ENCODE measurements at regions not wholly inside any gene's neighbourhood (a gene's known extent, or its start where the extent isn't known, plus 50 kb on each side); places are given as distances from the start of the nearest gene placed in this dataset.
"Not testable (repeated sequence)": the region's sequence is repeated elsewhere in the genome, so short reads cannot be mapped to it uniquely, and the experiment has no call there.

DNA sequence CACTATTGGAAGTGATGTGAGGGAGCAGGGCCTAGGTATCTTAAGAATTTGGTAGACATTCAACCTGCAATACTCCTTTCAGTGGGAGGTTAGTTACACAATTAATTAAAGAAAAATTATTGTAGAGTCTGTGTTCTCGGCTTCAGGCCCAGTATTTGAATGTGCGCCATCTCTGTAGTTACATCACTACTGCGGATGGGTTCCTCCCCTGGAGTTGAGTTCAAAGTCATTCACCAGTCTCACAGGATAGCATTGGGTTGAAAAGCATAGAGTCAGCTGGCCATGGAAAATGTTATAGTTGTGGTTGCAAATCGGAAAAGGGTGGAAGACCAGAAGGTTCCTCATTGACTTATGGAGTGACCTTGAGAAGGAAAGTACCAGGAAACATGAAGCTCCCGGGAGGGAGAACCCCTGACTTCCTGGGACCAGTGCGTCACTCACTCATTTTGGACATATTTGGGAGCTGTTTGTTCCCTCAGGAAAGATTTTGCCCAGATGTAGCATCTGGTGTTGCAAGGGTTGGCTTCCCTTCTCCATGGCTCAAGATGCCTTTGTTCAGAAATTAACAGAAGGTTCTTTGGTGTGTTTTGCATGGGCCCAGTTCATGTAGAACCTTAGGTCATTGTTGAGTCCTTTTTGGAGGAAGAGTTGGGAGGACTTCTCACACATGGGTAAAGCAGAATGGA is 111.8 kb downstream of the SRGAP2 start:
- DNase-seq, result not testable (repeated sequence)

DNA sequence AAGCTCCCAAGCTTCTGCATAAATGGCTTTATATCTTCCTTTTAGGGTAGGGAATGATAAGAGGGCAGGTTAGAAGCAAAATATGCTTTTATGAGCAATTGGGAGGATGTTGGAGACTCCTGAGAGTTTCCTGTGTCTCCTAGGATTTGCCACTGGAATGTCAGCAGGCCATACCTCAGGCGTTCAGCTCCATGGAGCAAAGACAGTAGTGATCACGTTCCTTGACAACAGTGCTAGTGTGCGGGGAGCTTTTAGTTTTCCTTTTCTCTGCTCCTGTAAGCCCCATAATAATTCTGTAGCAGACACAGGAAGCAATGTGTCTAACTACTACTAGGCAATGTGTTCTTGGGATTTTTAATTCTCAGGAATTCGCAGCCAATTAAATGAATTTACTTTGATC is 113.6 kb downstream of the SRGAP2 start:
- not testable (repeated sequence) for DNase-seq

DNA sequence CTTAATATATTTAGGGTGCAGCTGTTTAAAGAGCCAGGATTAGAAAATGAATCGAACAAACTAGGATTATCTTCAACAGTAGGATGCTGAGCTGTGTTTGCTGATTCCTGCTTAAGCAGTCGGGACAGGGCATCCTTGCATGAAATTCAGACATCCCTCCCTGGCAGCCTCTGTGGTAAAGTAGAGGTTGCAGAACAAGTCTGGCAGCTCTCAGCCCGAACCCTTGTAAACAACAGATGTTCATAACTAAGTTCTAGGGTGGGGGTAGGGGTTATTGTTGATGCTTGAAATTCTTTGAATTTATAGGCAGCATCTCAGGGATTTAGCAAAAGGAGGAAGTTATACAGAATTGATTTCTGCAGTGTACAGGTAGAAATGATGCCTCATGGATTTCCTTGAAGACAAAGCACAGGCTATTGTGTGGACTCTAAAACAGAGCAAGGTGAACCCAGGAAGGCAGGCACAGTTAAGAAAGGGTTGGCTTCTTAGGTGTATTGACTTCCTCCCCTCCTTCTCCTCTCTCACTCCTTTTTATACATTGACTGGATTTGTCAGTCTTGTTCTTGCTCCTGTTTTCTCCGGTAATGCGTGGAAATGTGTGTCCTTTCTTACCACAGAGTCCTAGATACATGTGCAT is 114.7 kb downstream of the SRGAP2 start:
- DNase-seq, result not testable (repeated sequence)

DNA sequence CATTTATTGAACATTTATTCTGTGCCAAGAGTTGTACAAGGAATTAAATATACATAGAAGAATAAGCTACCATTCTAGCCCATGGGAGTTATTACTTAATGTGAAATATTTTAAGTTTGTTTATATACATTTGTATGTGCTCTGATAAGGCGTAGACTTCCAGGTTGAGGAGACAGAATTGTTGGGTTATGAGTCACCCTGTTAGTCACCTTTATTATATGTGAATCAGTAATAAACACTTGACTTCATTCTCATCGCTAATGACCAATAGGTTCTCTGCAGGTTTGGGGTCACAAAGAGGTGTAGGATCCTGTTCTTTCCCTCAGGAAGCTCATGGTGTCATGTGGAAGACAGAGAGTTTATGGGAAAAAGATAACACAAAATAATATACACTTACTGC is 116.9 kb downstream of the SRGAP2 start:
- not testable (repeated sequence) for DNase-seq

DNA sequence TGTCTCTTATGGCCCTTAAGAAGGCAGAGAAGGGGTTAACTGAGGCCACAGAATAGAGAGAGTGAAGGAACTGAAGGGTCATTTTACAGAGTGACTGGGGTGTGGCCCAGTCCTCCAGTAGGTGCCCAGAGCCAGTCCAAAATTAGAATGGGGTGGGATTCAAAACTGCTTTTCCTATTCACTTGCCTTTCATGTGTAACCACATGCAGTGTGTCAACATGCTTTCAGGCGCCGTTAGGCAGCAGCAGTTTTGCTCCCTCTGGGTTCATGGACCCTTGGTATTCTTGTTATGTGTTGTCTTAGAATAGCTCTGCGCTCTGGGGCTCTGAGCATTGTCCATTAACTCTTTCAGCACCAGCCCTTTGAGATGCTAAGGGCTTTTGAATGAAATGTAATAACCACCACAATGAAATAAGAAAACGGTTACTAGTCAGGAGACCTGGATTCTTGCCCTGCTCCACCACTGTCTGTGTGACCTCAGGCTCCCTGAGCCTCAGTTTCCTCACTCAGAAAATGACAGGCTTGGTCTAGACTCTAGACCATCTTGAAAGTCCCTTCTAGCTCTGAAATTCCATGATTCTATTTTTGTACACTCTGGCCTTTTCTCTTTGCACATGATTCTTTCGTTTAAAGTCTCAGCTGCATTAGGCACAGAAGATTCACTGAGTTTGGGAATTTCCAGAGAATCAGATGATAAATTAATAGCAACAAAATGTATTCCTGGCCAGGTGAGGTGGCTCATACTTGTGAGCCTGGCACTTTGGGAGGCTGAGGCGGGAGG is 123.0 kb downstream of the SRGAP2 start:
- DNase-seq, result not testable (repeated sequence)

DNA sequence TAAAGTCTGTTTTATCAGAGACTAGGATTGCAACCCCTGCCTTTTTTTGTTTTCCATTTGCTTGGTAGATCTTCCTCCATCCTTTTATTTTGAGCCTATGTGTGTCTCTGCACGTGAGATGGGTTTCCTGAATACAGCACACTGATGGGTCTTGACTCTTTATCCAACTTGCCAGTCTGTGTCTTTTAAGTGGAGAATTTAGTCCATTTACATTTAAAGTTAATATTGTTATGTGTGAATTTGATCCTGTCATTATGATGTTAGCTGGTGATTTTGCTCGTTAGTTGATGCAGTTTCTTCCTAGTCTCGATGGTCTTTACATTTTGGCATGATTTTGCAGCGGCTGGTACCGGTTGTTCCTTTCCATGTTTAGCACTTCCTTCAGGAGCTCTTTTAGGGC is 128.3 kb downstream of the SRGAP2 start:
- not testable (repeated sequence) for DNase-seq

DNA sequence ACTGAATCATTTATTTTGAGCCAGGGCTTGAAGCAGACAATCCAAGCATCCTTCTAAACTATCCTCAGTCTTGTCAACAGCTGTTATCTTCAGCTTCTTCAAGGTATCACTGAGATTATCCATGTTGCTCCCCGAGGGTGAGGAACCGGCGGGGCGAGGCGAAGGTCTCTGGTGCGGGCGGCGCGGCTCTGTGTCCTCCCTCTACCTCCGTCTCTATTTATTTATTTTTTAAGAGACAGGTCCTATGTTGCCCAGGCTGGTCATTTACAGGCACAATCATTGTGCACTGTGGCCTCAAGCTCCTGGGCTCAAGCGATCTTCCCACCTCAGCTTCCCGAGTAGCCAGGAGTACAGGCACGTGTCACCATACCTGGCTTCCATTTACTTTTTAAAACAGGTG is 130.0 kb downstream of the SRGAP2 start:
- DNase-seq, result not testable (repeated sequence)

DNA sequence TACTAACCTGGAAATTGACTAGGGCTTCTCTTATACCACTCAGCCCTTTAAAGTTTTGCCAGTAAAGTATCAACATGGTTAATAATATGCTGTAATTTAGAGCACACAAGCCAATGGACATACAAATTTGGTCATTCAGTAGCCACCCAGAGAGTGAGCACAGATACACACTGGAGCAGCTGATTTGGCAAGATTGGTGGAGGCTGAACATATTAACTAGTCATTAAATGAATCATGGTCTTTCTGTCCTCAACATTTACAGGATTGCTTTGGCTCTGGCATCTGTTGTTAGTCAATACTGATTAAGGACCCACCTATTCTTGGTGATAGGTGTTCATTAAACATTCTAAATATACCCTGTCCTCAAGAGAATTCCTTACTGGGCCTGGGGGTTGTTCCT is 130.6 kb downstream of the SRGAP2 start:
- DNase-seq, result not testable (repeated sequence)

DNA sequence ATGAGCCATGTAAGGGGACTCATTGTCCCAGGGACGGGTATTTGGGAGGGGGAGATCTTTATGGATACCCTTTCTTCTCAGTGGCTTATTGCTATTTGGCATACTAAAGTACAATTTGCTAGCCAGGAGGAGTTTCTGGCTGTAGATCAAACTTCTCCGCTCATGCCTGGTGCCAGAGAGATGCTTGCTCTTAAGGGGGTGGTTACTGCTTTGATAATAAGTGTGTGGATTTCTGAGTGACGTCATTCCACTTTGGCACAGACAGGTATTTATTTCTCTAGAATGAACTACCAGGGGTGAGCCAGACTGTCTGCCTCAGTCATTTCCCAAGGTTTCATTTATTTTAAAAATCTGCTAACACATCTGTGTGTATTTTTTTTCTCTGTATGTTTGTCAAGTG is 131.1 kb downstream of the SRGAP2 start:
- DNase-seq, result not testable (repeated sequence)

DNA sequence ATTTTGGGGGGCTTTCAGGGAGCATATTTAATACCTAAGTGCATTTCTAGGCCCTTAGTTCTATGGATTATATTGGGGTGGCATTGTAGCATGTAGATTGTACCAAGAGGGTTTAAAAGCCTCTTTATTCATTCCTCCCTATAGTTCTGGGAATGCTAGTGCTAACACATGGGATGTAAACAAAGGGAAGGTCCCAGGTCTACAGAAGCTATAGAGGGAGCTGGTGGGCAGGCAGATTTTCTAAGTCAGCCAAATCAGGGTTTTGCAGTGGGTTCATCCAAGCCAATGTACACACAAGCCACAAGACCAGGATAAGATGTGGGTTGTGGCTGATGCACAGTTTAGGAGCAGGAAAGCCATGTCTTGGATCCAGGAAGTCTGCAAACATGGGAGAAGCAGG is 131.8 kb downstream of the SRGAP2 start:
- DNase-seq, result not testable (repeated sequence)

DNA sequence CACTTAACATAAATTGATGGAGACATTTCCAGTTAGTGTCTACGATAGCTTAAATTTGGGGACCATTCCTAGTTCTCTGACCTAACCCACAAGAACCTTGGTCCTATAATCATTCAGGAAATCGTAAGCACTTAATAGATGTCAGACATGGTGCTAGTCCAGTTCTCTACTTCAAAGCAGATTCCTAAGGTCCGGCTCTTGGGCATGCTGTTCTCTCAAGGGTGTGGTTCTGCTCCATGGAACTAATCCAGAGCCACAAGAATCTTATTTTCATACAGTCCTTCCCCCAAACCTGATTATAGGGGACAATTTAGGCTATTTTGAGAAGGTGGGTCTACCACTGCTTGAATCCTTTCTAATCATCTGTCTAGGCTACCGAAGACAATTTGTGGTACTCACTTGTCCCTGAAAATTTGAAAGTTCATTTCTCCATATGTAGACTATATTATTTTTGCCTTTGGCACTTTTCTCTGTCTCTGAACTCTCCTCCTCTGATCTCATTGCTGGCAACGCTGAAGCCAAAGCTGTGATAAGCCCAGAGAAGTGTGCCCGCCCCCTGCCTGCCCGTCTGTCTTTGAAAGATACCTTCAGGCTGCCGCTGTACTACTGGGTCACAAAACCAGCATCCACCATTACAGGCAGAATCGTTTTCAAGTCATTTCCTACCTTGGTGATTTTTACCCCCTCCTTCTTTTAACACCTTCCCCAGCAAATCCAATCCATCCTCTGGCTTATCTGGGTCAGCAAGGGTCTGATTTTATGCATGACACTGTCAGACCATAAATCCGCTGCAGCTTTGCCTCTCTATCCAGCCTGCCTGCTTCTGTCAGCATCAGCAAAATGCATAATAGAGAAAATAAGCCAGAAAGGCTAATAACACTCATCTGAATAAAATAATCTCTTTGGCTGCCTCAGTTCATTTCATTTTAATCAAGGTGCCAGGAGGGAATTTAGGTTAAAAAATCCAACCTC is 132.8 kb downstream of the SRGAP2 start:
- DNase-seq, result not testable (repeated sequence)

DNA sequence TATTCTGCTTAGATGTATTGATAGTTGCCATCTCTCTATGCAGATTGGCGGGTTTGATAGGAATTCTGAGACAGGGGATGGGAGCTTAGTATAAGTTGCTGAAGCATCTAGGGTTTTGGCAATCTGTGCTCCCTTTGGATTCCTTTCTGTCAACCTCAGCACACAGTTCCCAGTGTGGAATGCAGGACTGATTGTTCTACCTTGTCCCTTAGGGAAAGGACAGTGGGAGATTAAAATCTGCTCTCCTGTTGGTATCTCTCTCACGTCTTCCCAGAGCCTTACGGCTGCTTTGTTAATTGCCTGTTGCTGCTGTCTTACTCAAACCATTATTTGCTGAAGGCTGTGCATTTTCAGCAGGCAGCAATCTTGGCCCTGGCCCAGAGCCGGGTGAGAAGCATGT is 133.3 kb upstream of the IKBKE start:
- not testable (repeated sequence) for DNase-seq

DNA sequence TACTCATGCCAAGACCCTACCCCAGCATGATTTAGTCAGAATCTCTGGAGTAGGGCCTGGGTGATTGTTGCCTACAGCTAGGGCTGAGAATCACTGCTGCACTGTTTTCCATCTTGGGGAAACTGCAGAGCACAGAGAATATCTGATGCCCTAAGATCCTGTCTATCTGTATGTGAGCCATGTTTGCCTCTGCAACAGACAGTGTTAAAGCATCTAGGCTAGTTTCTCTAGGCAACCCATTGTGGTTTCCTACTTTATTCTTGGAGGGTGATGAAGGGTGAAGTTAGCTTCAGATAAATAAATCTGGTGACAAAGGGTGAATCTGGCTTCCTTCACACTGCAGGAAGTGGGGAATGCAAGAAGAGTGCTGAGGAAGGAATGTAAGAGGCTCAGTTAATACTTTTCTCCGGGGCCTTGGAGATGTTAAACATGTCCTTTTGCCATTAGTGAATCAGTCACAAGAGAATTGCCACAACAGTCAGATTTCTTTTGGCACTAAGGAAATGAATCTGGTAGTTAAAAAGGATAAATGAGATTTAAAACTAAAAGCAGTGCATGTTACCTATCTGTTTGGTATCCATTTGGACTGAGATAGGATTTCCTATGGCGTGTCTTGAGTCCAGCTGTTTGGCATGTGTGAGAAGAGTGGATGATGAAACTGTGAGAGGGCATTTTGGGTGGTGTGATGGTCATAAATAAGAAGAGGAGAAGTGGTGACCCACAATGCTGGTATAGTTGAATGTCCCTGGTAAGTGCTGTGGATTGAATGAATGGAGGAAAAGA is 119.6 kb upstream of the IKBKE start:
- DNase-seq, result not testable (repeated sequence)

DNA sequence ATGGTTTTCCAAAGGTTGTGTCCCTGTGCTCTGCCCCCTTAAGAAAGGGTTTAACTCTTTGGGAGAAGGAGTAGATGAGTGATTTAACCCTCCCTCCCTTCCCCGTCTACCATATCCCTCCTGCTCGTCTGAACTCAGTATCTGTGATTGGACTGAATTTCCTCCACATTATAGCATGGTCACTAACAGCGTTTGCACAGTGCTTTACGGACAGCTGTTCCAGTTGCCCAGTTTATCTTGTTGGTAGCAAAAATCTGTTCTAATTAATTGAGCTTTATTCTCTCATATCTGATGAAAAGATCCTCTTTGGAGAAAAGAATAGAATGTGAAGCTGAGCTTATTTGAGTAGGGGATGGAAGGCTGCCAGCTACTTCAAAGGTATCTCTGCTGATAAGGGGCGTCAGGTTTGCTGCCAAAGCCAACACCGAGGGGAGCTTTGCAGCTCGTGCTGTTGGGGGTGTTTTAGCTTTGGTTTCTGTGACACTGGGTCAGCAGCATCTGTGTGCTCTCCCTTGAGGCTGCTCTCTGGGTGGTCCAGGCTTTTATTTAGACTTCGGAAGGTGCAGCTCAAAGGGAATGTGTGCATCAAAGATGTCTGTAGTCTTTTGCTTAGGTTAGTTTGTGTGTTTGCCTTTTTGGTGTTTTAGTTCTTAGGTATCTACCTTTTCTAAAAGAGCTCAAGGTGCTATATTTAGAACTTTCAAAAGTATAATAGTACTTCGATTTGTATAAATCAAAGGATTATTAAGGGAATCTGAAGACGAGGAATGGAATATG is 118.8 kb upstream of the IKBKE start:
- not testable (repeated sequence) for DNase-seq

DNA sequence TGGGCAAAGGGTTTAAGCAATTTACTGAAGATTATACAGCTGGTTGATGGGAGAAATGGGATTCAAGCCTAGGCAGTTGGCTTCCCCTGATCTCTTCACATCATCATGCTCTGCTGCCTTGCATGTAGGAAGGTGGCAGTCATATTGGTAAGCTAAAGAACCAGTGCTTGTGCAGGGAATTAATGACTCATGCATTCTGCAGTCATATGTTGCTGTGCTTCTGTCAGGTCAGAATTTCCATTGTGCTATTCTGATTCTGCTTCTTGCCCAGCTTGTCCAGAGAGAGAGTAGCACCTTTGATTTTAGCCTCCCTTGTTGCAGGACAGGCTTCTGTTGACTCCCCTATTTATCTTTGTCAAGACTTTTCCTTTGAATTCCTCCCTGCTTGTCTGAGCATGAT is 114.0 kb upstream of the IKBKE start:
- not testable (repeated sequence) for DNase-seq

DNA sequence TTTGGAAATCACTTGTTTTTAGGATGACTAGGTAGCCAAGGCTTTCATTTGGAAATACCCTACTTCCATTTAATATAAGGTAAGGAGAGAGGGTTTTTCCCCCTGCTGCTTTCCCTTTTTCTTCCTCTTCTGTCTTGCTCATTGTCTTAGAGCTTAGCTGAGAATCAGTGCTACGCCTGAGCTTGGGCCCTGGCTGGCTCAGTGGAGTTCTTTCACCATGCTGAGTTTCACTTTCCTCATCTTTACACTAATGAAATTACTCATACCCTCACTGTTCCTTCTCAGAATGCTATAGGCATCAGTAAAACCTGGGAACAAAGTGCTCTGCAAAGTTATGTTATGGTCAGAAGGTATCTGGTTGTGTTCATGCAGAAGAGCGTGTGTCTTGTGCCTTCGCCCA is 112.3 kb upstream of the IKBKE start:
- DNase-seq, result not testable (repeated sequence)

DNA sequence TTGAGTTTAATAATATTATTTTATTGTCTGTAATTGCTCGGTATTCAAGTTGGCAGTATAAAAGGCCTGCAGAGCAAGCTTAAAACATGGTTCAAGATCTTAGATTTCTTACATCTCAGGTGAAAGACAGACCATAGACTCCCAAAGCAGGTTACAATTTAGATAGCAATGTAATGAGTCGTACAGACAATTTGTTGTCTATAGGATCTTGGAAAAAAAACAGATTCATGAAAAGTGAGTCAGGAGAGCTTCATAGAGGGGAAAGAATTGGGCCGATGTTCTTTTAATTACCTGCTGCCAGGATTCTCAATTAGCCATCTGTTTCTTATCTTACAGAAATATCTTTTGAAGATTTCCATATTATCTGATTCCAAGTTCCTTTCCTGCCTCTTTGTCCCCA is 111.5 kb upstream of the IKBKE start:
- not testable (repeated sequence) for DNase-seq

DNA sequence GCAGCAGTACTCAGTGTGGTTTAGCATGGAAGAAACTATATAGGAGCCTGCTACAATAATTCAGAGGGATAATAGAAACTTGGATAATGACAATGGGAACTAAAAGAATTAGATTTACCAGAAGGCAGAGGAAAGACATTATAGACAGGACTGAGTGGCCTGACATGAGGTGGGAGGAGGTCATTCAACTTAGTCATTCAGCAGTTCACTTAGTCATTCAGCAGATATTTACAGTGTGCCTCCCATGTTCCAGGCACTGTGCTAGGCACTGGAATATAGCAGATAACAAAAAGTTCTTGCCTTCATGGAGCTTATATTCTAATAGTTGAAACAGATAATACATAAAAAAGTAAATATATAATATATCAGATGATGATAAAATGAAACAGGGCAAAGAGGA is 110.9 kb upstream of the IKBKE start:
- not testable (repeated sequence) for DNase-seq

DNA sequence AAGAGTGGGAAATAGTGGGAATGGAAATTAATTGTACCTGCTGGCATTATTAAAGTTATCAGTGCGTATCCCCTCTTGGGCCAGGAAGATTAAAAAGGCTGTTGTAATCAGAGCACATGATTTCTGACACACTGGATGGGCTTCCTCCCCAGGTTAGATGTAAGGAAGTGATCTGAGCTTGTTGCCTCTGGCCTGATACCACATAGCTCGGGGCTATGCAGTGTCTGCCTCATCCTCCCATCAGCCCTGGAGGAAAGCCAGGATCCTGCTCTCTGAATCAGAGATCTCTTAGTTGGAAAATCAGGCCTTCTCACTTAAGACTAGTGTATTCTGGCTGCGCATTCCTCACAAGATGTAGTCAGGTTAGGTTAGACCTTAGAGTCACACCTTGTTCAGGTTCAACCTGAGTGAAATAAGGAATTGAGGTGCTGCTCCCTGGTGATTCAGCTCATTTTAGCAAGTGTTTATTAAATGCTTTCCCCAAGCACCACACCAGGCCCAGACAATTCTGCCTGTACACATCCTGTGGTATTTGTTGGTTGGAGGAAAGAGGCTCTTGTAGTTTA is 108.2 kb upstream of the IKBKE start:
- DNase-seq, result not testable (repeated sequence)

DNA sequence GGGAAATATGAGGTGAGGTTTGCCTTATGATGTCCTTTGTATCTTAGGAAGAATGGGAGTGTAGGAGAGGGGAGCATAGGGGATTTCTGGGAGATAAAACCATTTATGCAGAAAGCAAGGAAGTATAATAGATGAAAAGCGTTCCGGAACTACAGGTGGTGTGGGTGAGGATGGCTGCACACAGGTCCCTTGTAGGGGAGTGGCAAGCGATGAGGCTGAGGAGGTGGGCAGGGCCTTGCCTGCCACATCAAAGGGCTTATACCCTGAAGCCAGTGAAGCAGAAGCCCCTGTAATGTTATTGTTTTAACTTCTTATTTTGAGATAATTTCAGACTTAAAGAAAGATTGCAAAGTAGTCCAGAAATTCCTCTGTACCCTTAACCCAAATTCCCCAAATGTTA is 107.3 kb upstream of the IKBKE start:
- not testable (repeated sequence) for DNase-seq
